Natural killer cell (primary cell): ENCODE measurements at regions not wholly inside any gene's neighbourhood (a gene's known extent, or its start where the extent isn't known, plus 50 kb on each side); places are given as distances from the start of the nearest gene placed in this dataset.

Experiments
- ATAC-seq, 3 donors: fragments of 150-1000 bp in 2 of 3; fragments of 200-7000 bp in 1 of 3; cut with Tn5 transposase; 1 replicate in 1 of 3; 2 replicates in 2 of 3; pipeline ENCODE4 v1.10.0; 2021; ENCODE audit warnings: mild to moderate bottlenecking in 2 of 3, moderate library complexity in 2 of 3
- DNase-seq, 2 donors: peaks; one replicate each; pipeline versions ENCODE4 v3.0.0 to v3.0.0-alpha.2; 2013 to 2021; ENCODE audit warnings: mixed read lengths in 1 of 2
- H3K27ac ChIP-seq: one replicate; pipeline ENCODE4 v1.5.1; 2013; ENCODE audit warnings: mild to moderate bottlenecking, low read length
- H3K27me3 ChIP-seq: one replicate; pipeline ENCODE4 v1.6.1; 2013; ENCODE audit warnings: low read length; ENCODE audit not compliant: control insufficient read depth, insufficient read depth
- H3K36me3 ChIP-seq: one replicate; pipeline ENCODE4 v1.6.1; 2013; ENCODE audit warnings: low read length; ENCODE audit not compliant: control insufficient read depth, insufficient read depth
- H3K4me1 ChIP-seq: one replicate; pipeline ENCODE4 v1.6.1; 2013; ENCODE audit warnings: low read length; ENCODE audit not compliant: control insufficient read depth, insufficient read depth
- H3K4me3 ChIP-seq: one replicate; pipeline ENCODE4 v1.5.1; 2013; ENCODE audit warnings: low read length
- H3K9me3 ChIP-seq: one replicate; pipeline ENCODE4 v1.6.1; 2013; ENCODE audit warnings: low read length; ENCODE audit not compliant: control insufficient read depth, insufficient read depth
- H3K27ac Mint-ChIP-seq, 2 donors: one replicate each; pipeline ENCODE4 v1.8.0; 2022; ENCODE audit warnings: mild to moderate bottlenecking in 2 of 2, mixed read lengths in 2 of 2, moderate library complexity in 1 of 2
- H3K27me3 Mint-ChIP-seq, 2 donors: one replicate each; pipeline ENCODE4 v1.8.0; 2022; ENCODE audit warnings: low read depth in 2 of 2, mixed read lengths in 2 of 2
- H3K36me3 Mint-ChIP-seq: one replicate; pipeline ENCODE4 v1.8.0; 2022; ENCODE audit warnings: mixed read lengths
- H3K4me1 Mint-ChIP-seq, 2 donors: one replicate each; pipeline ENCODE4 v1.8.0; 2022; ENCODE audit warnings: mixed read lengths in 2 of 2
- H3K4me3 Mint-ChIP-seq: one replicate; pipeline ENCODE4 v1.8.0; 2022; ENCODE audit warnings: mild to moderate bottlenecking, moderate library complexity, mixed read lengths
- H3K9me3 Mint-ChIP-seq, 2 donors: one replicate each; pipeline ENCODE4 v1.8.0; 2022; ENCODE audit warnings: mixed read lengths in 2 of 2
- WGBS: methylation state at CpG from one replicate; pipeline ENCODE4 v1.1.7; 2013; ENCODE audit warnings: missing lambda C conversion rate; ENCODE audit not compliant: insufficient coverage; 5-methylcytosine and 5-hydroxymethylcytosine counted together
- intact Hi-C: fragments of 100-400 bp; cut with micrococcal nuclease; formaldehyde crosslinking; loops from one replicate; pipeline ENCODE4 v1.14.2; 2022
- TF ChIP-seq, protein P1 (sequence below): fragments of 200-600 bp; IDR thresholded peaks from one replicate; pipeline ENCODE4 v1.8.0; 2022; ENCODE audit warnings: antibody characterized with exemption

DNA sequence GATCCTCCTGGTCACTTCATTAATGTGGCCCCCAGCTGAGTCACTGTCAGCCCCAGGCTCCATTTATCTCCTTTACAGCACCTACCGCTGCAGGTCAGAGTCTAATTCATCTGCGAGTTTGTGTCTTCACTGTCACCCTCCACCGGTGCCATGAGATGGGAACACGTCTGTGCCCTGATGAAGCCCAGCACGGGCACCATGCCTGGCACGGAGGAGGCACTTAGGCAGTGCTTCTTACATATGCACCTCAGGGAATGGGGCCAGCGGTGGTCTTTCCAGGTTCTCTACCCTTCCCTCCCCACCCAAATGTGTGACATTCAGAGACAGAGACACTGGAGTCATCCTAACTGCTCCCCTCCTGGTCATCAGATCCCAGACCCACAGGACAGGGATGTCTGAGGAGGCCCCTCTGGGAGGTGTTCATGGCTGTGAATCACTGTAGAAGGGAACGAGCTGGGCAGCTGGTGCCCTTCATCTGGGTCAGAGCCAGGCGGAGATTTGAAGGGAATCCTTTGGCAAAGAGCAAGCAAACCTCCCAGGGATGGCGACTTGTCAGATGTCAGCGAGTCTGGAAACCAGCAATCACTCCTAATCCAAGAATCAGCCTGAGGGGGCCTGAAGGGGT, 364.6 kb downstream of the PREX1 start:
- DNase-seq = no peak
- intact Hi-C loops = no loop called here
- no peak overlapping the region for H3K27ac Mint-ChIP-seq
- Histone ChIP-seq H3K4me1 (no peaks in the 10 kb centered on the region), H3K27ac (no peak overlapping the region), H3K36me3 (no peaks in the 10 kb centered on the region), H3K4me3 (no peak overlapping the region), H3K9me3 (no peaks in the 10 kb centered on the region), H3K27me3 (no peaks in the 10 kb centered on the region)
- peaks cover 5 to 13% of the 10 kb centered on the region in 2 donors for H3K27me3 Mint-ChIP-seq
- 84% methylated on average over 11 of the region's 11 CpGs for WGBS
- no peaks in the 10 kb centered on the region for H3K9me3 Mint-ChIP-seq
- H3K4me3 Mint-ChIP-seq = no peak overlapping the region
- H3K36me3 Mint-ChIP-seq = no peaks in the 10 kb centered on the region
- ATAC-seq = no peak
- TF ChIP-seq, protein P1, sequence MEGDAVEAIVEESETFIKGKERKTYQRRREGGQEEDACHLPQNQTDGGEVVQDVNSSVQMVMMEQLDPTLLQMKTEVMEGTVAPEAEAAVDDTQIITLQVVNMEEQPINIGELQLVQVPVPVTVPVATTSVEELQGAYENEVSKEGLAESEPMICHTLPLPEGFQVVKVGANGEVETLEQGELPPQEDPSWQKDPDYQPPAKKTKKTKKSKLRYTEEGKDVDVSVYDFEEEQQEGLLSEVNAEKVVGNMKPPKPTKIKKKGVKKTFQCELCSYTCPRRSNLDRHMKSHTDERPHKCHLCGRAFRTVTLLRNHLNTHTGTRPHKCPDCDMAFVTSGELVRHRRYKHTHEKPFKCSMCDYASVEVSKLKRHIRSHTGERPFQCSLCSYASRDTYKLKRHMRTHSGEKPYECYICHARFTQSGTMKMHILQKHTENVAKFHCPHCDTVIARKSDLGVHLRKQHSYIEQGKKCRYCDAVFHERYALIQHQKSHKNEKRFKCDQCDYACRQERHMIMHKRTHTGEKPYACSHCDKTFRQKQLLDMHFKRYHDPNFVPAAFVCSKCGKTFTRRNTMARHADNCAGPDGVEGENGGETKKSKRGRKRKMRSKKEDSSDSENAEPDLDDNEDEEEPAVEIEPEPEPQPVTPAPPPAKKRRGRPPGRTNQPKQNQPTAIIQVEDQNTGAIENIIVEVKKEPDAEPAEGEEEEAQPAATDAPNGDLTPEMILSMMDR = no peak
- peaks cover 5 to 6% of the 10 kb centered on the region in 2 donors for H3K4me1 Mint-ChIP-seq

DNA sequence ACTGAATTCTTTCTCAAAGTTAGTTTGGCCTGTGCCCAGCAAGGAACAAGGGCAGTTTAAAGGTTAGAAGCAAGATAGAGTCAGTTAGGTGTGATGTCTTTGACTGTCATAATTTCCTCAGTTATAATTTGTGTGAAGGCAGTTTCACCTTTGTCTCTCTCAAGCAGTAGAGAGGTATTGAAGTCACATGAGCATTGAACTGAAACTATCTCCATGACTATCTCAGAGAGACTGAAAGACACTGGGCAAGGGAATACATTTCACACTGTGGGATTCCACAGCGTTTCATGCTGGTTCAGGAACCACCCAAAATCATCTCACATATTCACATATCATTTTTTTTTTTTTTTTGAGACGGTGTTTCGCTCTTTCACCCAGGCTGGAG, 366.1 kb downstream of the PREX1 start:
- DNase-seq = no peak
- Histone ChIP-seq H3K36me3 (no peaks in the 10 kb centered on the region), H3K4me3 (no peak overlapping the region), H3K9me3 (no peaks in the 10 kb centered on the region), H3K27me3 (no peaks in the 10 kb centered on the region), H3K27ac (no peak overlapping the region), H3K4me1 (no peaks in the 10 kb centered on the region)
- peaks cover 5 to 13% of the 10 kb centered on the region in 2 donors for H3K27me3 Mint-ChIP-seq
- H3K27ac Mint-ChIP-seq = no peak overlapping the region
- WGBS = 78% methylated on average over 3 of the region's 3 CpGs
- TF ChIP-seq, protein P1 = no peak
- H3K4me3 Mint-ChIP-seq = no peak overlapping the region
- intact Hi-C loops = no loop called here
- ATAC-seq = no peak
- no peaks in the 10 kb centered on the region for H3K36me3 Mint-ChIP-seq
- no peaks in the 10 kb centered on the region for H3K4me1 Mint-ChIP-seq
- H3K9me3 Mint-ChIP-seq = no peaks in the 10 kb centered on the region

DNA sequence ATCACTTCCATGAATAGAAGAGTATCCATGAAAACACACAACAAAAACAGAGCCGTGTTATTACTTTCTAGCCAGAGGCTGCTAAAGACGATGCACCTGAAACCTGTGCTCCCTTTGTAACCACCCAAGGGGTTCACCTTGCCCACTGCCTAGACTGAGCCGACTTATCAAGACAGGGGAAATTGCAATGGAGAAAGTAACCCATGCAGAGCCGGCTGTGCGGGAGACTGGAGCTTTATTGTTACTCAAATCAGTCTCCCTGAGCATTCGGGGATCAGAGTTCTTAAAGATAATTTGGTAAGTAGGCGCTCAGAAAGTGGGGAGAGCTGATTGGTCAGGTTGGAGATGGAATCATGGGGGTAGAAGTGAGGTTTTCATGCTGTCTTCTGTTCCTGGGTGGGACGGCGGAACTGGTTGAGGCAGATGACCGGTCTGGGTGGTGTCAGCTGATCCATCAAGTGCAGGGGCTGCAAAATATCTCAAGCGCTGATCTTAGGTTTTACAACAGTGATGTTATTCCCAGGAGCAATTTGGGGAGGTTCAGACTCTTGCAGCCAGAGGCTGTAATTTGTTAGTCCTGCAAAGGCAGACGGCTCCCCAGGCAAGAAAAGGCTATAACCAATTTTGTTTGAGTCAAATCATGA, 366.6 kb downstream of the PREX1 start:
- H3K9me3 ChIP-seq = no peaks in the 10 kb centered on the region
- no peaks in the 10 kb centered on the region for H3K27me3 ChIP-seq
- Mint-ChIP-seq H3K4me3 (no peak overlapping the region), H3K4me1 (no peaks in the 10 kb centered on the region), H3K27ac (no peak overlapping the region), H3K27me3 (peaks cover 5 to 13% of the 10 kb centered on the region in 2 donors), H3K36me3 (no peaks in the 10 kb centered on the region), H3K9me3 (no peaks in the 10 kb centered on the region)
- intact Hi-C loops = no loop called here
- no peak for ATAC-seq
- DNase-seq = no peak
- H3K36me3 ChIP-seq = no peaks in the 10 kb centered on the region
- TF ChIP-seq, protein P1 = no peak
- H3K4me1 ChIP-seq = no peaks in the 10 kb centered on the region
- WGBS = 41% methylated on average over 12 of the region's 12 CpGs
- no peak overlapping the region for H3K4me3 ChIP-seq
- H3K27ac ChIP-seq = no peak overlapping the region

DNA sequence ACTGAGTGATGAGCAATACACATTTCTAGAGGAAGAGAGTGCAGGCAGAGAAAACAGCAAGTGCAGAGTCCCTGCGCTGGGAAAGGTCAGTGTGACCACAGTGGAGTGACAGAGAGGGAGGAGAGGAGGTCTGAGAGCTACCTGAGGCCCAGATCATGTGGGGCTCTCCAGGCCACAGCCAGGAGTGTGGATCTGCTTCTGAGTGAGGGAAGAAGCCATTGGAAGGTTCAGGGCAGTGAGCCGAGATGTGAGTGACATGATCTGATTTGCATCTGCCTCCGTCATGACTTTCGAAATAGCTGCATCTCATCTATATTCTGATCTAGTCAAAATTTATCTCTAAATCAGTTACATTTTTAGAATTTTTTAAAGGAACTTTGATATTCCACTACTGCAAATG, 367.1 kb downstream of the PREX1 start:
- ATAC-seq = no peak
- Mint-ChIP-seq H3K36me3 (no peaks in the 10 kb centered on the region), H3K27ac (no peak overlapping the region), H3K4me1 (no peaks in the 10 kb centered on the region), H3K27me3 (peaks cover 5 to 13% of the 10 kb centered on the region in 2 donors), H3K9me3 (no peaks in the 10 kb centered on the region), H3K4me3 (no peak overlapping the region)
- Histone ChIP-seq H3K4me1 (no peaks in the 10 kb centered on the region), H3K4me3 (no peak overlapping the region), H3K36me3 (no peaks in the 10 kb centered on the region), H3K27me3 (no peaks in the 10 kb centered on the region), H3K9me3 (no peaks in the 10 kb centered on the region), H3K27ac (no peak overlapping the region)
- WGBS = 89% methylated on average over 3 of the region's 4 CpGs
- intact Hi-C loops = no loop called here
- no peak for DNase-seq
- TF ChIP-seq, protein P1 = no peak
